GM18498 (cell line): ENCODE measurements at regions not wholly inside any gene's neighbourhood (a gene's known extent, or its start where the extent isn't known, plus 50 kb on each side); places are given as distances from the start of the nearest gene placed in this dataset.
"Not testable (repeated sequence)": the region's sequence is repeated elsewhere in the genome, so short reads cannot be mapped to it uniquely, and the experiment has no call there.

Source experiments
- ATAC-seq: cut with Tn5 transposase; IDR thresholded peaks from one replicate; pipeline ENCODE4 v1.9.1; 2021; ENCODE audit warnings: mild to moderate bottlenecking, moderate library complexity; ENCODE audit not compliant: unreplicated experiment

- not testable (repeated sequence) for ATAC-seq
Observed at GRCh38 chr10:22467393-22467792, 122.1 kb downstream of the SPAG6 start.

DNA sequence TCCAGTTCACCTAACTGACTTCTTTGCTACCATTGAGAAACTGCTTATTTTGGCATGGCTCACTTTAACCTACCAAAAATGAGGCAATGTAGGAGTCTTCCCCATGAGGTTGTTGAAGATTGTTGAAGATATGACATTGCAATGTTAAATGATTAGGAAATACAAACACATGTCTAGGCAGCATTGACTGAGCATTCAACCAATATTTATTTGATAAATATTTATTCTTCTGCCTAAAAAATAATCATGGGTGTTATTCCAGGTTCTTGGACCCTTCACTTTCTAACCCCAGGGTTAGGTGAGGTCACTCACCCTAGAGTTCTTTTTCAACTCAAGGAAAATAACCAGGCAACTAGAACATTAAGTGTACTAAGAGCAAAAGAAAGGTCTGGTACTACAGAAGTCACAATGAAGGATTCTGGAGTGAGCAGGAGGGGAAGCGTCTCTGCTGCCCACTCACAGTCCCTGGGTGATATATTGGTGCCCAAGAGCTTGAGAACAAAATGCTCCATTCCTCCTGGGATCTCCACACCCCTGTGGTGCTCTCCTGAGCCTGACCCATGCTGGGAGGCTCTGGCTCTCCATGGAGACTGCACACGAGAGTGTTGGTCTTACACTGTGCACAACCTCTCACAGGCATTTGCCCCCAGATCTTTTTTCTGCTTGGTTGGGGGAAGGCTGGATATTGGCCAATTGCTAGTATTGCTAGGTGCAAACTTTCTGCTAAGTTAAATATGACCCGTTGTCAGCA lies 123.4 kb downstream of the SPAG6 start:
- no peak for ATAC-seq

- ATAC-seq, result no peak
Observed at GRCh38 chr10:22473044-22473443, 127.7 kb downstream of the SPAG6 start.

DNA sequence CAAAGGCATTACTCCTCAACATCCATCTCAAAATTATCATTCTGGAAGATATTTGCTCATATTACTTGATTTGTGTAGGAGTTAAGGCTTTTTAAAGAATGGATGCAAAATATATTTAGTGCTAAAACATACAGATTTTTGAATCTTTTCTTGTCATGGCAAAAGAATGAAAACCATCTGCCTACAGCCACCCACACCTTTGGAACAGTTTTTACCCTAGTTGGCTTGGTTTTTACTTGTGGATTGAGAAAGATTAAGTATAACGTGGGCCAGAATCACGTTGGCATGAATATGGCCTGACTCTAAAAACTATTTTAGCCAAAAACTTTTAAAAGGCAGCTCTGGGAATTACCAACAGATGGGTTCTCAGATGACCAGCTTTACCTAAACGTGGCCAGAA lies 128.2 kb downstream of the SPAG6 start:
- no peak for ATAC-seq

GRCh38 chr10:22475651-22476600 lies 130.6 kb downstream of the SPAG6 start:
- ATAC-seq, result no peak

DNA sequence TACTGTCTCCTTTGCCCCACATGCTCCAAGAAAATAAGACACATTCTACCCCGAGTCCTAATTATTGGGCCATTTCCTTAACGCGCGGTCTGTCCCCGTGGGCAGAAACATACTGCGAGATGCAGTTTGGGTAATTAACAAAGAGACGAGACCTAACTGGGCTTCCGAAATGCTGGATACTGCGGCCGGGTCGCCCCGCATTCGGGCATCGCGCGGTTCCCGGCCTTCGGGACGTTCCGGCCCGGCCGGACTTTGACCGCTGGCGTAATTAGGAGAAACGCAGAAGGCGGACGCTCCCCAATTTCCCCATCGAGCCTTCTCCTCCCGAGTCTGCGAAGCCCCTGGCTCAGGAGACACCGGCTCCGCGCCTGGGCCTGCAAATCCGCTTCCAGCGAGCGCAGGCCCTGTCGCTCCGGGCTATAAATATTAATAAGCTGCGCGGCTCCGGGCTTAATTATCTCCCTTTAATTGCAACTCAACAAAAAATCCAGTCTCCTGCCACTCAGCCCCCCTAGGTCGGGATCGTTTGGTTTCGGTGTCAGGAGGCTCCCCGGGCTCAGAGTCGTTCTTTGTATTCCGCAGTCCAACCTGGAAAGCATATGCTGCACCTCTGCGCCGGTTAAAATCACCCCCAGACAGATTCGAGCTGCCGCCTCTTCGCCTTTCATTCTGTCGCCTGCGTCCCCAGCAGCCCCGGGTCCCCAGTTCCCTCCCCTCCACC lies 131.5 kb downstream of the SPAG6 start:
- no peak for ATAC-seq

DNA sequence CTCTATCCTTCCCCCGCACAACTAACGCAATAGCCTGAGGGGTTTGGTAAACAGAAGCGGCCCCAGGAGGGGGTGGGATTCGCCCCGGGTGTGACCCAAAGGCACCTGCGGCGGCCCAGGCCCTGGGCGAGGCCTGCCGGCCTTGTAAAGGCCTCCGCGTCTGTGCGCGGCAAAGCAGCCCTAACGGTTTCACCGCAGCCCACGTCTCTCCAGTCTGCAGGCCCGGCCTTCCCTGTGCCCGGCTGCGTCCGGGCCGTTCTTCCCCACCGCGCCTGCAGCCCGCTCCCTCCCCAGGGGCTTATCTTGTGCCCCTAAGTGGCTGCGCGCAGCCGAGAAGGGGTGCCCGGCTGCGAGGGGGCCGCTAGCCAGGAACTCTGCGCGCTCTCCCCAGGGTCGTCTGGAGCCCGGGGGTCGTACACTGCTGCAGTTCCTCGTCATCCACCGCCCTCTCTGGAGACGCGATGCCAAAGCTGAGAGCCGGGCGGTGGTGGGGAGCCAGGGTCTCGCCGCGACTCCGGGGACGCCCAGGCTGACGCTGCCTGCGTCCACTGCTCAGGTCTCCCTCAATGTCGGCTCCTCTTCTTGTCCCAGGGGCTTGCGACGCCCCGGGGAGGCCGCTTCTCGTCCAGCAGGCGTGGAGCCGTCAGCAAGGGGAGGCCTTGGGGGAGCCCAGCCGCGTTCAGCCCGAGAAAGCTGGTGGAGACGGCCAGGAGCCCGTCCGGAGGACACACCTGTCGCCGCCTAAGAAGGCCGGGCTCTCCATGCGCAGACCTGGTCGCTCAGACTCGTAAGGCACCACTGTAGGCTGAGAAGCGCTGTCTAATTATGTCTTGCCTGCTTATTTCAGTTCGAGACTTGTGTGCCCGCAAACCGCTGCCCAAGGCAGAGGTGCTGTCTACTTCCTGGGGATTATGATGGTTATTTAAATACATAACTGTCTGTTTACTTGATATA lies 132.3 kb downstream of the SPAG6 start:
- ATAC-seq, result peak; percentile 82

- ATAC-seq, result no peak
Observed at GRCh38 chr10:22478555-22479334, 133.4 kb downstream of the SPAG6 start.

DNA sequence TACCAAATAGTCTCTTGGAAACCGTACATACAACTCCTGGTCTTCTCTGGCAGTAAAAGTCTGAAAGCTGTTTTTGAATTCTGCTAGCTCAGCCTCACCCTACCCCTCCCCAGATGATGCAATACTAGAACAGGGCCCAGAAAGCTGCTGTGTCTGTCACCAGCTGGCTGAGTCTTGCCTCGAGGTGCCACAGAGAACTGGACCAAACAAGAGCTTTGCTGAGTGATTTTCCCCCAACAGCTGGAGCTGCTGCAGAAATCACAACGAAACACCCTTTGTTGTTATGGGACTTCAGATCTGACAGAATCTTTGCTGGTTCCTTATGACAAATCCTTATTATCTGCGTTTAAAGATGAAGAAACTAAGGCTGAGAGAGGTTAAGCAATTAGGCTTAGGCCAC lies 134.1 kb downstream of the SPAG6 start:
- ATAC-seq, result no peak

DNA sequence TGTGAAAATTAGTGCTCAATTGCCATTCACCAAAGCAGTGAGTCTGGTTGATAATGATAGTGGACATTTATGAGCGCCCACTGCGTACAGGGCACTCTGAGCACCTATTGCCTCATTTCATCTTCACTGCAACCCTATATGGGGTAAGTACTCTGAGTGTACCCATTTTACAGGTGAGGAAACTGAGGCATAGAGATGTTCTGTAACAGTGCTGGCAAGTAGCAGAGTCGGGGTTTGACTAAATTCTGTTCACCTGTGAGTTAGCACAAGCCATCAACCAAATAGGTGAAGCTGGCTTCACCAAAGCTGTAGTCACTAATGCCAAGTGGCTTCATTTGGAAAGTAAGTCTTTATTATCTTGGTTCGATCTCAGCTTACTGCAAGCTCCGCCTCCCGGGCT lies 135.8 kb downstream of the SPAG6 start:
- ATAC-seq, result no peak

DNA sequence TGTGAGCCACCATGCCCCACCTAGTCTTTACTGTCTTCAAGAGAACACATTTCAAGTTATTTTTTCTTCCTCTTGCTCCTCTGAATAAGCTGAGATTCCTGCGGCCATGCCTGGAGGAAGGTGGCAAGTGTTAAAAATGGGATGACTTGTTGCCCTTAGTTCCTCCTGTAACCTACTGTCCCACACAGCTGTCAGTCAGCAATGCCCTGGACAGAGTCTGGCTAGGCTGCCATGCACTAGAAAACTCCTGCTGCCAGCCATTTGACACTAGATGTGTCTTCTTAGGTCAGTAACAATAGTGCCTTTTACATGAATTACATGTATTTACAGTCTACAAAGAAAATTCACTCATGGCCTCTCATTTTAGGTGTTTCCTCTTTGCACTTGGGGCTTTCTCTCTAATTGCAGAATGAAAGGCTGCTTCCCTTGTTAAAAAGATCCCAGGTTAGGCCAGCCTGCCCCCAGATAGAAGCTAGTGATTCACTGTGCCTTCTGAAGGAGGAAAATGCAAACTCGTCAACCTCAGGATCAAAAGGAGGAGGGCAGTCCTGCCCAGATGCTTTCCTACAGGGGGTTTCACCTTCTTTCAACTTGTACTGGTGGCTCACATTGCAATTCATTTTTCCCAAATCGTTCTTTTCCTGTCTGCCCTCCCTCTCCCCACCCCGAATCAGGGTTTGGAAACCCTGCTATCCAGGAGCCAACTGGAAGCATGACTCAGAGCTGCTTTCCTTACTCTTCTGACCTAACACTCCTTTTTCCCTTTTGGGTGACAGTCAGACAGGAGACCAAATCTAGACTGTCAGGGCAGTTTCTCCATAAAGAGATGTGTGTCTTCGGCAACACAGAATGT lies 136.6 kb downstream of the SPAG6 start:
- no peak for ATAC-seq

DNA sequence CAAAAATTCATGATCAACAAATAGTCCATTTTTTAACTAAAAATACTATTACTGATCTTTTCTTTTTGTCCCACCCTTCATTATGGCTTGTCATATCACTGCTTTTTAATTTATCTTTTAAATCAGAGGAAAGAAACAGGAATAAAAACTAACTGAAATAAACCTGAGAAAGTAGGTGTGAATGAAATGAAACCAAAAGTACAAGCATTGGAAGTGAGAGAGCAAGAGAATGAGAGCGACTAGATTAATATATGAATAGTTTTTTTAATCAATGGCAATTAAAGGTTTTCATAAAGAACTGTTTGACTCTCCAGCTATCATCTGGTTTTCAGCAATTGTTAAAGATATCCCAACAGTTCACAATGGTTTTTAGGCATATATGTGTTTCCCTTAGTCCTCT lies 137.8 kb downstream of the SPAG6 start:
- no peak for ATAC-seq
